ENCODE measurements at regions not wholly inside any gene's neighbourhood (a gene's known extent, or its start where the extent isn't known, plus 50 kb on each side); places are given as distances from the start of the nearest gene placed in this dataset.

GRCh38 chr16:82364690-82365089, 194.7 kb upstream of the MPHOSPH6 start:
- no peak for TF ChIP-seq CTCF (IDR thresholded peaks at IDR 0.05 in 4 of 5, conservative IDR thresholded peaks at IDR 0.05 in 1 of 5)
- TF ChIP-seq POLR2A (IDR thresholded peaks at IDR 0.05), result no peak
